ENCODE measurements at regions not wholly inside any gene's neighbourhood (a gene's known extent, or its start where the extent isn't known, plus 50 kb on each side); places are given as distances from the start of the nearest gene placed in this dataset.
"Not testable (repeated sequence)": the region's sequence is repeated elsewhere in the genome, so short reads cannot be mapped to it uniquely, and the experiment has no call there.

- DNase-seq, result no peak
These were observed 63.6 kb upstream of the THBS1 start for GRCh38 chr15:39517122-39517855.

GRCh38 chr15:39523968-39524367 is 56.9 kb upstream of the THBS1 start:
- not testable (repeated sequence) for DNase-seq

GRCh38 chr15:39529457-39529856 is 51.4 kb upstream of the THBS1 start:
- DNase-seq, result no peak

- no peak for DNase-seq
These were observed 50.2 kb upstream of the THBS1 start for GRCh38 chr15:39530480-39531342.
